Neural progenitor cell (in vitro differentiated cells): ENCODE measurements at regions not wholly inside any gene's neighbourhood (a gene's known extent, or its start where the extent isn't known, plus 50 kb on each side); places are given as distances from the start of the nearest gene placed in this dataset.
"Not testable (repeated sequence)": the region's sequence is repeated elsewhere in the genome, so short reads cannot be mapped to it uniquely, and the experiment has no call there.

ENCODE experiments used
- DNase-seq: peaks from one replicate; pipeline ENCODE4 v3.0.0-alpha.2; 2016; ENCODE audit warnings: low spot score
- H2AFZ ChIP-seq: fragments of 200-600 bp; sonication (generic); replicated peaks from 2 replicates; pipeline ENCODE4 v1.6.1; 2016; ENCODE audit warnings: antibody characterized with exemption
- H3F3A ChIP-seq: fragments of 200-600 bp; sonication (generic); 2 replicates; pipeline ENCODE4 v1.6.1; 2016; ENCODE audit warnings: antibody characterized with exemption, low read depth
- H3K27ac ChIP-seq: fragments of 200-600 bp; sonication (generic); 2 replicates; pipeline ENCODE4 v1.5.1; 2016; ENCODE audit warnings: mild to moderate bottlenecking
- H3K27me3 ChIP-seq: fragments of 200-600 bp; sonication (generic); 2 replicates; pipeline ENCODE4 v1.6.1; 2016; ENCODE audit warnings: mild to moderate bottlenecking, moderate library complexity
- H3K36me3 ChIP-seq: fragments of 200-600 bp; sonication (generic); 2 replicates; pipeline ENCODE4 v1.5.1; 2016
- H3K4me1 ChIP-seq: fragments of 200-600 bp; sonication (generic); 2 replicates; pipeline ENCODE4 v1.6.1; 2016; ENCODE audit warnings: mixed run types
- H3K4me2 ChIP-seq: fragments of 200-600 bp; sonication (generic); 2 replicates; pipeline ENCODE4 v1.6.1; 2016
- H3K4me3 ChIP-seq: fragments of 200-600 bp; sonication (generic); 2 replicates; pipeline ENCODE4 v1.5.1; 2016
- H3K79me2 ChIP-seq: fragments of 200-600 bp; sonication (generic); 2 replicates; pipeline ENCODE4 v1.6.1; 2016; ENCODE audit warnings: low read depth
- H3K9ac ChIP-seq: fragments of 200-600 bp; sonication (generic); 2 replicates; pipeline ENCODE4 v1.6.1; 2016
- H3K9me3 ChIP-seq: fragments of 200-600 bp; sonication (generic); 2 replicates; pipeline ENCODE4 v1.5.1; 2016; ENCODE audit warnings: low read depth
- H4K20me1 ChIP-seq: fragments of 200-600 bp; sonication (generic); 2 replicates; pipeline ENCODE4 v1.6.1; 2016; ENCODE audit warnings: low read depth
- H3K27ac Mint-ChIP-seq: 3 replicates; pipeline ENCODE4 v1.8.0; 2021; ENCODE audit warnings: mixed read lengths
- H3K27me3 Mint-ChIP-seq: 2 replicates; pipeline ENCODE4 v1.8.0; 2022; ENCODE audit warnings: low read depth, mild to moderate bottlenecking, inconsistent platforms, moderate library complexity, mixed read lengths; ENCODE audit not compliant: insufficient read depth
- H3K36me3 Mint-ChIP-seq: 3 replicates; pipeline ENCODE4 v1.8.0; 2021; ENCODE audit warnings: mixed read lengths
- H3K4me1 Mint-ChIP-seq: 3 replicates; pipeline ENCODE4 v1.8.0; 2021; ENCODE audit warnings: mixed read lengths
- H3K4me3 Mint-ChIP-seq: 3 replicates; pipeline ENCODE4 v1.8.0; 2021; ENCODE audit warnings: mild to moderate bottlenecking, moderate library complexity, mixed read lengths
- H3K9me3 Mint-ChIP-seq: 3 replicates; pipeline ENCODE4 v1.8.0; 2020; ENCODE audit warnings: mixed read lengths
- EZH2 ChIP-seq: fragments of 200-600 bp; sonication (generic); IDR thresholded peaks from 2 replicates; pipeline ENCODE4 v1.6.1; 2017; ENCODE audit warnings: antibody characterized with exemption, mild to moderate bottlenecking, moderate library complexity
- EZH2phosphoT487 ChIP-seq: fragments of 200-600 bp; sonication (generic); IDR thresholded peaks from 2 replicates; pipeline ENCODE4 v1.6.1; 2017; ENCODE audit warnings: antibody characterized with exemption
- TF ChIP-seq, protein P1 (sequence below): fragments of 200-600 bp; sonication (generic); IDR thresholded peaks from 2 replicates; pipeline ENCODE4 v1.5.1; 2017; ENCODE audit warnings: antibody characterized with exemption, mild to moderate bottlenecking

- TF ChIP-seq EZH2phosphoT487 (no peak), EZH2 (no peak)
- Histone ChIP-seq H3K4me1 (no peaks in the 10 kb centered on the region), H3K36me3 (no peaks in the 10 kb centered on the region), H3K27ac (no peak overlapping the region), H2AFZ (no peak overlapping the region), H3K4me2 (no peak overlapping the region), H3F3A (no peaks in the 10 kb centered on the region), H3K9me3 (no peaks in the 10 kb centered on the region), H3K9ac (no peak overlapping the region), H3K4me3 (no peak overlapping the region), H3K27me3 (no peaks in the 10 kb centered on the region), H4K20me1 (no peaks in the 10 kb centered on the region), H3K79me2 (no peaks in the 10 kb centered on the region)
- Mint-ChIP-seq H3K27ac (no peak overlapping the region), H3K9me3 (peaks cover 4% of the 10 kb centered on the region), H3K4me1 (no peaks in the 10 kb centered on the region), H3K4me3 (no peak overlapping the region), H3K36me3 (no peaks in the 10 kb centered on the region), H3K27me3 (no peaks in the 10 kb centered on the region)
- no peak for DNase-seq
These were observed 167.1 kb upstream of the KYNU start for GRCh38 chr2:142710336-142710735.

DNA sequence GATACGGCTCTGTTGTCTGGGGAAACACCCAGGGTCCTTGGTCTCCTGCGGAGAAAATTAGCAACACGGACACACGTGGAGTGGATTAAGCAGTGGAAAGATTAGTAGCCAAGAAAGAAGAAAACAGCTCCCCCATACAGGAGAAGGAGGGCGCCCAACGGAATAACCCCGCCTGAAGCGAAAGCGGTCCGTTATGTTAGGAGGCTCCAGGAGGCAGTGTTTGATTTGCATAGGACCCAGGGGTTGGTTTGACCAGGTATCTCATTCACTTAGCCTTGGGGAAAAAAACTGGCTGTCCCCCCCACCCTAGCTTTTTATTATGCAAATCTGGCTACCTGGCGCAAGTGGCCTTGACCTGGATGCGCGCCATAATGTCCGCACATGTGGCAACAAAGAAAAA is 170.1 kb upstream of the KYNU start:
- Mint-ChIP-seq H3K27ac (no peak overlapping the region), H3K4me3 (no peak overlapping the region), H3K36me3 (no peaks in the 10 kb centered on the region), H3K9me3 (no peaks in the 10 kb centered on the region), H3K4me1 (no peaks in the 10 kb centered on the region), H3K27me3 (peaks cover 2% of the 10 kb centered on the region)
- TF ChIP-seq EZH2 = no peak
- TF ChIP-seq EZH2phosphoT487 = no peak
- TF ChIP-seq, protein P1, sequence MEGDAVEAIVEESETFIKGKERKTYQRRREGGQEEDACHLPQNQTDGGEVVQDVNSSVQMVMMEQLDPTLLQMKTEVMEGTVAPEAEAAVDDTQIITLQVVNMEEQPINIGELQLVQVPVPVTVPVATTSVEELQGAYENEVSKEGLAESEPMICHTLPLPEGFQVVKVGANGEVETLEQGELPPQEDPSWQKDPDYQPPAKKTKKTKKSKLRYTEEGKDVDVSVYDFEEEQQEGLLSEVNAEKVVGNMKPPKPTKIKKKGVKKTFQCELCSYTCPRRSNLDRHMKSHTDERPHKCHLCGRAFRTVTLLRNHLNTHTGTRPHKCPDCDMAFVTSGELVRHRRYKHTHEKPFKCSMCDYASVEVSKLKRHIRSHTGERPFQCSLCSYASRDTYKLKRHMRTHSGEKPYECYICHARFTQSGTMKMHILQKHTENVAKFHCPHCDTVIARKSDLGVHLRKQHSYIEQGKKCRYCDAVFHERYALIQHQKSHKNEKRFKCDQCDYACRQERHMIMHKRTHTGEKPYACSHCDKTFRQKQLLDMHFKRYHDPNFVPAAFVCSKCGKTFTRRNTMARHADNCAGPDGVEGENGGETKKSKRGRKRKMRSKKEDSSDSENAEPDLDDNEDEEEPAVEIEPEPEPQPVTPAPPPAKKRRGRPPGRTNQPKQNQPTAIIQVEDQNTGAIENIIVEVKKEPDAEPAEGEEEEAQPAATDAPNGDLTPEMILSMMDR = no peak
- Histone ChIP-seq H3K27ac (no peak overlapping the region), H3K36me3 (no peaks in the 10 kb centered on the region), H3F3A (no peaks in the 10 kb centered on the region), H3K9ac (no peak overlapping the region), H3K4me3 (no peak overlapping the region), H3K4me2 (no peak overlapping the region), H2AFZ (no peak overlapping the region), H4K20me1 (no peaks in the 10 kb centered on the region), H3K9me3 (no peaks in the 10 kb centered on the region), H3K79me2 (no peaks in the 10 kb centered on the region), H3K4me1 (no peaks in the 10 kb centered on the region), H3K27me3 (no peaks in the 10 kb centered on the region)
- no peak for DNase-seq

DNA sequence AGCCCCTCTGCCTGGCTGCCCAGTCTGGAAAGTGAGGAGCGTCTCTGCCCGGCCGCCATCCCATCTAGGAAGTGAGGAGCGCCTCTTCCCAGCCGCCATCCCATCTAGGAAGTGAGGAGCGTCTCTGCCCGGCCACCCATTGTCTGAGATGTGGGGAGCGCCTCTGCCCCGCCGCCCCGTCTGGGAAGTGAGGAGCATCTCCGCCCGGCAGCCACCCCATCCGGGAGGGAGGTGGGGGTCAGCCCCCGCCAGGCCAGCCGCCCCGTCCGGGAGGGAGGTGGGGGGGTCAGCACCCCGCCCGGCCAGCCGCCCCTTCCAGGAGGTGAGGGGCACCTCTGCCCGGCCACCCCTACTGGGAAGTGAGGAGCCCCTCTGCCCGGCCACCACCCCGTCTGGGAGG is 175.1 kb upstream of the KYNU start:
- not testable (repeated sequence) for H3K27ac Mint-ChIP-seq, H3K4me1 ChIP-seq, H3K36me3 ChIP-seq, H3K79me2 ChIP-seq, H3K4me3 Mint-ChIP-seq, H3K9me3 ChIP-seq, H3K4me3 ChIP-seq, DNase-seq, H3K9ac ChIP-seq, H4K20me1 ChIP-seq, H2AFZ ChIP-seq, H3K36me3 Mint-ChIP-seq, H3K27me3 Mint-ChIP-seq, H3K9me3 Mint-ChIP-seq, H3K4me2 ChIP-seq, H3K4me1 Mint-ChIP-seq, H3K27me3 ChIP-seq, H3F3A ChIP-seq, H3K27ac ChIP-seq

GRCh38 chr2:142695350-142696257 is 181.9 kb upstream of the KYNU start:
- peaks cover 11% of the 10 kb centered on the region for H3K4me1 Mint-ChIP-seq
- H3K27me3 ChIP-seq, H3K36me3 ChIP-seq, H3K4me3 ChIP-seq, H3K27ac Mint-ChIP-seq, H3K9me3 Mint-ChIP-seq, H3K79me2 ChIP-seq, H3K4me3 Mint-ChIP-seq, H3K27ac ChIP-seq, H3K27me3 Mint-ChIP-seq, H3K9me3 ChIP-seq, H3K4me1 ChIP-seq, H3K9ac ChIP-seq, H3K4me2 ChIP-seq, H4K20me1 ChIP-seq, H3K36me3 Mint-ChIP-seq, H3F3A ChIP-seq: not testable (repeated sequence)
- peak; percentile 8 for DNase-seq
- H2AFZ ChIP-seq = peak overlapping the region; percentile 26

DNA sequence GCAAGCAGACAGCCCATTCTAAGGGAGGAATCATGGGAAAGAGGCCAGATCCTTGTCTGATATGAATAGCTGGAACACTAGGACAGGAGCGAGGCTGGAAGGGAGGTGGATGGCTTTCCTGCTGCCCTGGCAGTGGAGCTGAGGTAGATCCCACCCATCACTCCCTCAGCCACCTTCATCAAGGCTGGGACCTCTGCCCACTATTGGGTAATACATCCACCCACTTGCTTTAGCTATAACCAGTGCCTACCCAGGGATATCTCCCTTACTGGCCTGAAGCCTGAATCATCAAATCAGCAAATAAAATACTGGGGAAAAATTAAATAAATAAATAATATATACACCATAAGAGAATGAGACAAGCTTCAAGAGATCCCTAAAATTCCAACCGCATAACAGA is 183.2 kb upstream of the KYNU start:
- Histone ChIP-seq H3K36me3 (no peaks in the 10 kb centered on the region), H3K4me3 (no peak overlapping the region), H3K4me2 (no peak overlapping the region), H3K4me1 (peaks cover 4% of the 10 kb centered on the region), H3K9ac (no peak overlapping the region), H4K20me1 (no peaks in the 10 kb centered on the region), H3K9me3 (no peaks in the 10 kb centered on the region), H3K79me2 (no peaks in the 10 kb centered on the region), H2AFZ (no peak overlapping the region), H3K27me3 (no peaks in the 10 kb centered on the region), H3K27ac (no peak overlapping the region), H3F3A (no peaks in the 10 kb centered on the region)
- no peak overlapping the region for H3K4me3 Mint-ChIP-seq
- peaks cover 2% of the 10 kb centered on the region for H3K9me3 Mint-ChIP-seq
- TF ChIP-seq, protein P1 = no peak
- no peak for TF ChIP-seq EZH2
- TF ChIP-seq EZH2phosphoT487 = no peak
- no peak overlapping the region for H3K27ac Mint-ChIP-seq
- no peaks in the 10 kb centered on the region for H3K27me3 Mint-ChIP-seq
- peaks cover 11% of the 10 kb centered on the region for H3K4me1 Mint-ChIP-seq
- no peak for DNase-seq
- H3K36me3 Mint-ChIP-seq = no peaks in the 10 kb centered on the region
